NB4 (cell line): ENCODE measurements at regions not wholly inside any gene's neighbourhood (a gene's known extent, or its start where the extent isn't known, plus 50 kb on each side); places are given as distances from the start of the nearest gene placed in this dataset.

Experiments
- DNase-seq: peaks from one replicate; pipeline ENCODE4 v3.0.0; 2010; ENCODE audit warnings: low read depth
- H3K4me3 ChIP-seq: one replicate; pipeline ENCODE4 v1.5.1; 2011; ENCODE audit warnings: mild to moderate bottlenecking, low read depth, low read length, moderate library complexity
- CTCF ChIP-seq: IDR thresholded peaks from one replicate; pipeline ENCODE4 v1.5.1; 2012; ENCODE audit warnings: low read depth, low read length
- MAX ChIP-seq: IDR thresholded peaks from 2 replicates; pipeline ENCODE4 v1.6.1; 2011; ENCODE audit warnings: low read depth, low read length
- MYC ChIP-seq: IDR thresholded peaks from 2 replicates; pipeline ENCODE4 v1.6.1; 2011; ENCODE audit warnings: low read depth, low read length
- POLR2A ChIP-seq: IDR thresholded peaks from 2 replicates; pipeline ENCODE4 v1.6.1; 2011; ENCODE audit warnings: mild to moderate bottlenecking; ENCODE audit not compliant: insufficient read length; ENCODE audit errors: extremely low read depth

GRCh38 chr11:111114091-111114490 lies 131.4 kb upstream of the POU2AF2 start:
- no peak for DNase-seq
- no peak overlapping the region for H3K4me3 ChIP-seq
- TF ChIP-seq POLR2A (no peak), MYC (no peak), CTCF (no peak), MAX (no peak)

- TF ChIP-seq CTCF (no peak), POLR2A (no peak), MAX (no peak), MYC (no peak)
- no peak for DNase-seq
- H3K4me3 ChIP-seq: no peak overlapping the region
These were observed 132.9 kb upstream of the POU2AF2 start for GRCh38 chr11:111112614-111113013.

- no peak overlapping the region for H3K4me3 ChIP-seq
- peak; percentile 9 for DNase-seq
- TF ChIP-seq POLR2A (no peak), CTCF (no peak), MYC (no peak), MAX (no peak)
These were observed 138.0 kb upstream of the POU2AF2 start for GRCh38 chr11:111107501-111107900.

GRCh38 chr11:111106641-111107040 lies 138.9 kb upstream of the POU2AF2 start:
- no peak overlapping the region for H3K4me3 ChIP-seq
- TF ChIP-seq CTCF: no peak
- TF ChIP-seq MAX: no peak
- TF ChIP-seq MYC: no peak
- no peak for TF ChIP-seq POLR2A
- DNase-seq: no peak

GRCh38 chr11:111105566-111105965 lies 140.0 kb upstream of the POU2AF2 start:
- no peak overlapping the region for H3K4me3 ChIP-seq
- DNase-seq: no peak
- no peak for TF ChIP-seq MAX
- no peak for TF ChIP-seq MYC
- no peak for TF ChIP-seq POLR2A
- TF ChIP-seq CTCF: no peak

GRCh38 chr11:111104185-111104584 lies 141.3 kb upstream of the POU2AF2 start:
- DNase-seq: no peak
- TF ChIP-seq MYC: no peak
- no peak for TF ChIP-seq POLR2A
- no peak for TF ChIP-seq MAX
- TF ChIP-seq CTCF: no peak
- H3K4me3 ChIP-seq: no peak overlapping the region
